ENCODE measurements at regions not wholly inside any gene's neighbourhood (a gene's known extent, or its start where the extent isn't known, plus 50 kb on each side); places are given as distances from the start of the nearest gene placed in this dataset.

DNA sequence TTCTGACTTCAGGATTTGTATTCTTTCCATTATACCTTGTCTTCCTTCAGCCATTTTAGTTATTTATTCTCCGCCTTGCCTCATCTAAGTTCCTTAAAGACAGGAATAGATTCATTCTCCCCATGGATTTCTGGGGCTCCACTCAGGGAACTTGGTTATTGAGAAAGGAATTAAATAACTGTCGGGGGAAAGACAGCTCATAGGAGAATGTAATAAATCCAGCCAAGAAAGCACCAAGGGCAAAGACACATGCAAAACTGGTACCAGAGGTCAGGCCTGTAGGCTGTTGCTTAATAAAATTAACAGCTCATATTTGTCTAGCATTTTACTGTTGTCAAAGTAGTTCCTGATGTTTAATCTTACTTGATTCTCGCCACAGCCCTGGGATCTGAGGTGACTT, 357.2 kb downstream of the TMEM38B start:
- Histone ChIP-seq H3K27me3 (replicated peaks; ENCODE audit: insufficient read depth) (no peaks in the 10 kb centered on the region), H3K36me3 (no peaks in the 10 kb centered on the region), H3K4me3 (no peak overlapping the region), H3K9me3 (no peaks in the 10 kb centered on the region), H3K27ac (no peak overlapping the region), H3K4me1 (ENCODE audit: control insufficient read depth in 1 of 2, low read depth in 2 of 2) (no peaks in the 10 kb centered on the region)
- no peak for DNase-seq (ENCODE audit: low spot score)
- no peak for ATAC-seq (ENCODE audit: insufficient number of reproducible peaks, low FRiP score, low read depth)
- TF ChIP-seq, protein P1, sequence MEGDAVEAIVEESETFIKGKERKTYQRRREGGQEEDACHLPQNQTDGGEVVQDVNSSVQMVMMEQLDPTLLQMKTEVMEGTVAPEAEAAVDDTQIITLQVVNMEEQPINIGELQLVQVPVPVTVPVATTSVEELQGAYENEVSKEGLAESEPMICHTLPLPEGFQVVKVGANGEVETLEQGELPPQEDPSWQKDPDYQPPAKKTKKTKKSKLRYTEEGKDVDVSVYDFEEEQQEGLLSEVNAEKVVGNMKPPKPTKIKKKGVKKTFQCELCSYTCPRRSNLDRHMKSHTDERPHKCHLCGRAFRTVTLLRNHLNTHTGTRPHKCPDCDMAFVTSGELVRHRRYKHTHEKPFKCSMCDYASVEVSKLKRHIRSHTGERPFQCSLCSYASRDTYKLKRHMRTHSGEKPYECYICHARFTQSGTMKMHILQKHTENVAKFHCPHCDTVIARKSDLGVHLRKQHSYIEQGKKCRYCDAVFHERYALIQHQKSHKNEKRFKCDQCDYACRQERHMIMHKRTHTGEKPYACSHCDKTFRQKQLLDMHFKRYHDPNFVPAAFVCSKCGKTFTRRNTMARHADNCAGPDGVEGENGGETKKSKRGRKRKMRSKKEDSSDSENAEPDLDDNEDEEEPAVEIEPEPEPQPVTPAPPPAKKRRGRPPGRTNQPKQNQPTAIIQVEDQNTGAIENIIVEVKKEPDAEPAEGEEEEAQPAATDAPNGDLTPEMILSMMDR (IDR thresholded peaks at IDR 0.05) = no peak

DNA sequence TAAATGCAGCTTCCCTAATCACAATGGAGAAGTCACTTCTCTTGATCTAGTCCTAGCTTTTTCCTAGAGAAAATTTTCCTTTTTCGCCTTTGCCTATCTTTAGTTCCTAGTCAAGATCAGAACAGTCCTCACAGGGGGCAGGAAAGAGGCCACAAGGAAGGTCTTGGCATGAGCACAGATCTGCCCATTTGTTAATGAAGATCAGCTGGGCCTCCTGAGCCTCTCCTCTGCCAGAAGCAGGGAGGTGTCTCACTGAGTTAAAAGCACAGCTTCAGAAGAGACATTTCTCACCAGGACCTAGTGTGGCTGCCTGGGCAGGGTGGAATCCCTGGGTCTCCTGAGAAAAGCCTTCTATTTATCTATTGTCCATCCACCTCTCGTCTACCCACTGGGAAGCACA, 357.8 kb downstream of the TMEM38B start:
- no peak for DNase-seq (ENCODE audit: low spot score)
- Histone ChIP-seq H3K9me3 (no peaks in the 10 kb centered on the region), H3K36me3 (no peaks in the 10 kb centered on the region), H3K4me3 (no peak overlapping the region), H3K27me3 (replicated peaks; ENCODE audit: insufficient read depth) (no peaks in the 10 kb centered on the region), H3K27ac (no peak overlapping the region), H3K4me1 (ENCODE audit: control insufficient read depth in 1 of 2, low read depth in 2 of 2) (no peaks in the 10 kb centered on the region)
- ATAC-seq (ENCODE audit: insufficient number of reproducible peaks, low FRiP score, low read depth) = no peak
- TF ChIP-seq, protein P1 (IDR thresholded peaks at IDR 0.05) = no peak

DNA sequence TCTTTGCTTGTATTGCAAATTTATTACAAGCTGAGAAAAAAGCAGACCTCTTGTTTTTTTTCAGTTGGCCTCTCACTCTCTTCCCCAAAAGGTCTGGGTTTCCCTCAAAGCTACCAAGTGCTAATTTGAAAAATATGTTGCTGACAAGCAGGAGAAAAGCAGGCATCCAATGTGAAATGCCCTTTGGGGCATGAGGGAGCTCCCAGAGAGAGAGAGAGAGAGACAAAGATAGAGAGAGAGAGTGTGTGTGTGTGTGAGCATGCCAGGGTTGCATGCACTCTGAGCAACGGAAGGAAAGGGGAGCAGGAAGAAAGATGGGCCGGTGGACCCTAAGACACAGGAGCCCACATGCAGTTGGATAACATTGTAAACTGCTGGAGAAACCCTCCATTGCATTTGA, 358.4 kb downstream of the TMEM38B start:
- Histone ChIP-seq H3K27me3 (replicated peaks; ENCODE audit: insufficient read depth) (no peaks in the 10 kb centered on the region), H3K9me3 (no peaks in the 10 kb centered on the region), H3K4me3 (no peak overlapping the region), H3K4me1 (ENCODE audit: control insufficient read depth in 1 of 2, low read depth in 2 of 2) (no peaks in the 10 kb centered on the region), H3K36me3 (no peaks in the 10 kb centered on the region), H3K27ac (no peak overlapping the region)
- TF ChIP-seq, protein P1 (IDR thresholded peaks at IDR 0.05) = no peak
- DNase-seq (ENCODE audit: low spot score) (no peak), ATAC-seq (ENCODE audit: insufficient number of reproducible peaks, low FRiP score, low read depth) (no peak)

DNA sequence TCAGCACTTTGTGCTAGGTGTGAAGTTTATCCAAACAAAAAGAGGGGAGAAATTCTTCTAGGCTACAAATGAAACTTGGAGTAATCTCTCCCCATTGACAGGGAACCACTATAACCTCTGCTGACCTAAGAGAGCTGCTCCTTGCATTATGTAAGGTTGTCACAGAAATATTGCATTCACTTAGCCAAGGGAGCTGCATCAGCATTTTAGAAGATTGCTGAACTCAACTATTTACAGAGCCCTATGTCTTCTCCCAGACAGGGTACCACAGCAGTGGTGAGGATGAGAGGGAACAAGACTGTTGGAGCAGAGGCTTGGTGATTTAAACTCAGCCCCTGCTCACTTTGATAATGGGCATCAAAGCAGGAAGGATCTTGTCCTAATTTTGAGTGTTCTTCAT, 362.0 kb downstream of the TMEM38B start:
- Histone ChIP-seq H3K9me3 (no peaks in the 10 kb centered on the region), H3K27me3 (replicated peaks; ENCODE audit: insufficient read depth) (no peaks in the 10 kb centered on the region), H3K4me3 (no peak overlapping the region), H3K4me1 (ENCODE audit: control insufficient read depth in 1 of 2, low read depth in 2 of 2) (no peaks in the 10 kb centered on the region), H3K27ac (no peak overlapping the region), H3K36me3 (no peaks in the 10 kb centered on the region)
- no peak for DNase-seq (ENCODE audit: low spot score)
- TF ChIP-seq, protein P1 (IDR thresholded peaks at IDR 0.05) = no peak
- ATAC-seq (ENCODE audit: insufficient number of reproducible peaks, low FRiP score, low read depth) = no peak

DNA sequence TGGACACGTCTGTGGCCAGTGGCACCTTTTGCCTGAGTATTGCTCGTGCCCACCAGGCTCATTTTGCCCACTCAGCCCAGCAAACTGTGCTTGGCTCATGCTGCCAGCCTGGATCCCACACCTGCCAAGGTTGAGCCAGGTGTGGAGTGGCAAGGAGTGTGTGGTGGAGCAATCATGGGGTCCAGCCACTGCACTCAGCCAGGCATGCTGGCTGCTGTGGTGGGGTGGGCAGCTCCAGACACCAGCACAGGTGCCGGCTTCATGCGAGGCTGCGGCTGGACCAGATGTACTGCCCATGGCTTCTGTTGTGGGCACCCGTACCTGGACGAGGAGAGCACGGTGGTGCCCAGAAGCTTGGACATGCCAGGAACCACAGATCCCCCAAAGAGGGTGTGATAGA, 364.1 kb downstream of the TMEM38B start:
- no peak overlapping the region for H3K4me3 ChIP-seq
- no peaks in the 10 kb centered on the region for H3K9me3 ChIP-seq
- no peaks in the 10 kb centered on the region for H3K27me3 ChIP-seq (replicated peaks; ENCODE audit: insufficient read depth)
- ATAC-seq (ENCODE audit: insufficient number of reproducible peaks, low FRiP score, low read depth) (no peak), DNase-seq (ENCODE audit: low spot score) (no peak)
- no peaks in the 10 kb centered on the region for H3K36me3 ChIP-seq
- TF ChIP-seq, protein P1 (IDR thresholded peaks at IDR 0.05) = no peak
- H3K27ac ChIP-seq = no peak overlapping the region
- H3K4me1 ChIP-seq (ENCODE audit: control insufficient read depth in 1 of 2, low read depth in 2 of 2) = no peaks in the 10 kb centered on the region
